Activated naive CD8-positive, alpha-beta T cell (primary cell): ENCODE measurements at regions not wholly inside any gene's neighbourhood (a gene's known extent, or its start where the extent isn't known, plus 50 kb on each side); places are given as distances from the start of the nearest gene placed in this dataset.
"Not testable (repeated sequence)": the region's sequence is repeated elsewhere in the genome, so short reads cannot be mapped to it uniquely, and the experiment has no call there.

ENCODE experiments used
- H3K27ac Mint-ChIP-seq: one replicate; pipeline ENCODE4 v1.8.0; 2021; ENCODE audit warnings: mixed read lengths
- H3K27me3 Mint-ChIP-seq: one replicate; pipeline ENCODE4 v1.8.0; 2021; ENCODE audit warnings: mixed read lengths
- H3K36me3 Mint-ChIP-seq: one replicate; pipeline ENCODE4 v1.8.0; 2021; ENCODE audit warnings: mixed read lengths
- H3K4me1 Mint-ChIP-seq: one replicate; pipeline ENCODE4 v1.8.0; 2021; ENCODE audit warnings: low read depth, mixed read lengths
- H3K4me3 Mint-ChIP-seq: one replicate; pipeline ENCODE4 v1.8.0; 2021; ENCODE audit warnings: mild to moderate bottlenecking, mixed read lengths
- H3K9me3 Mint-ChIP-seq: one replicate; pipeline ENCODE4 v1.8.0; 2021; ENCODE audit warnings: low read depth, mixed read lengths

DNA sequence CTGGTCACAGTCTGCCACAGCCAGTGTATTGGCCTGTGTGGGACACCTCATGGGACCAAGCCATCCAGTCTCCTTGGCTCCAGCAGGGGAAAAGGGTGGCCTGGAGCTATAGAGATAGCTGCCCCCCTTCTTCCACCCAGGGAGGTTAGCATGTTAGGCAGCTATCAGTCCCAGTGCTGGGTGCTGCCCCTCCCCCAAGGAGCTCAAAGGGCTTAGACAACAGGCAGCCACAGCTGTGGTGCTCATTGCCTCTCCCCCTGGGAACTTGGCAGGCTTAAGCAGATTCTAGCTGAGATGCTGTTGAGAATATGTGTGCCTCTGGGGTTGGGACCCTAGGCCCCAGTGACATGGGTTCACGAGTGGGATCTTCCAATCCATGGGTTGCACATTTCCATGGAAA lies 226.0 kb upstream of the PTGER4 start:
- H3K27ac Mint-ChIP-seq, result no peak overlapping the region
- H3K4me1 Mint-ChIP-seq, result no peaks in the 10 kb centered on the region
- H3K4me3 Mint-ChIP-seq, result no peak overlapping the region
- H3K36me3 Mint-ChIP-seq, result peaks cover under 1% of the 10 kb centered on the region
- H3K9me3 Mint-ChIP-seq, result peaks cover 3% of the 10 kb centered on the region
- no peaks in the 10 kb centered on the region for H3K27me3 Mint-ChIP-seq

DNA sequence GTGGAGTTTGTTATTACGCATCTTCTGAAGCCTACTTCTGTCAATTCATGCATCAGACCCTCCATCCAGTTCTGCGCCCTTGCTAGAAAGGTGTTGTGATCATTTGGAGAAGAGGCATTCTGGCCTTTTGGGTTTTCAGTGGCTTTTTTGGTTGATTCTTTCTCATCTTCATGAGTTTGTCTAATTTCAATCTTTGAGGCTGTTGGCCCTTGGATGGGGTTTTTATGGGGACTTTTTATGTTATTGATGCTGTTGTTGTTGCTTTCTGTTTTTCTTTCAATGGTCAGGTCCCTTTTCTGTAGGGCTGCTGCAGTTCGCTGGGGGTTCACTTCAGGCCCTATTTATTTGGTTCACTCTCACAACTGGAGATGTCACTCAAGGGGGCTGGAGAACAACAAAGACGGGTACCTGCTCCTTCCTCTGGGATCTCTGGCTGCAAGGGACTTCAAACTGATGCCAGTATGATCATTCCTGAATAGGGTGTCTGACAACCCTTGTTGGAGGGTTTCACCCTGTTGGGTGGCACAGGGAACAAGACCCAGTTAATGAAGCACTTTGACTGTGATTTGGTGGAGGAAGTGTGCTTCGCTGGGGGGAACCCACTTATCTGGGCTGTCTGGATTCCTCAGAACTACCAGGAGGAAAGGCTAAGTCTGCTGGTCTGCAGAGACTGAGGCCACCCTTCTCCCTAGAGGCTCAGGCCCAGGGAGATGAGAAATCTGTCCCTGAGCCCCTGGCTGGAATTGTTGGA lies 226.7 kb upstream of the PTGER4 start:
- Mint-ChIP-seq H3K9me3 (peaks cover 3% of the 10 kb centered on the region), H3K4me3 (no peak overlapping the region), H3K27ac (no peak overlapping the region), H3K36me3 (no peaks in the 10 kb centered on the region), H3K27me3 (no peaks in the 10 kb centered on the region), H3K4me1 (no peaks in the 10 kb centered on the region)

DNA sequence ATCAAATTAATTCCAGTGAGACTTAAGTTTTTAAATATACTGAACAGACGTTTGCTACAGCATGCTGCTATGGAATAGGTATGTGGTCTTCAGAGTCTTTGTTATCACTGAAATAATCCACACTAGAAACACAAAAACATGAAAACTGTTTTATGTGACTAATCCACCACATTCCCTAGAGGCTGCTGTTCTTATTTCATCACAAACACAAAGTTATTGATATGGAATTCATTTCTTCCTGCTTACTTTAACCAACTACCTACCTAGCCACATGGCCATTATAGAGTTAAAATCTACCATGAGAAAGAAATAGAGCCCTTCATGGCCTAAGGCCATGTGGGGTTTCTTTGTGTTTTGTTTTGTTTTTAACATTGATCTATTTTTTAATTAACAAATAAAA lies 232.3 kb upstream of the PTGER4 start:
- H3K4me3 Mint-ChIP-seq, result no peak overlapping the region
- peaks cover 5% of the 10 kb centered on the region for H3K36me3 Mint-ChIP-seq
- H3K27me3 Mint-ChIP-seq, result no peaks in the 10 kb centered on the region
- H3K4me1 Mint-ChIP-seq, result peaks cover 13% of the 10 kb centered on the region
- H3K27ac Mint-ChIP-seq, result no peak overlapping the region
- peaks cover 6% of the 10 kb centered on the region for H3K9me3 Mint-ChIP-seq

DNA sequence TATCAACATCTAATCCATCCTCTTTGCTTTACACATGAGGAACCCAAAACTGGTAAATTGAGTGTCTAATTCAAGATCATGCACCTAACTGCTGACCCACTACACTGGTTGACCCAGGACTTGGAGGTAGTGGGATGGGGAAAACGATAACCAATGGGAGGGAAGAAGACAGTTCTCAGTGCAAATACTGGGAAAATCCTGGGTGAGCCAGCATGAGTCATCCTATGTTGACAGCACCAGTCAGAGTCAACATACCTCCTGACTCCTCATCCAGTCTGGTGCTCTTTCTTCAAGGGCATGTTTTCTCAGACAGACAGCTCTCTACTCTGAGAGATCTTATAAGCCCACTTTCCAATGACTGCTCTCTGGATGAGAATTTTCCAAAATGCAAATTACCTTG lies 232.8 kb upstream of the PTGER4 start:
- H3K27me3 Mint-ChIP-seq, result no peaks in the 10 kb centered on the region
- H3K4me1 Mint-ChIP-seq, result peaks cover 18% of the 10 kb centered on the region
- peaks cover 6% of the 10 kb centered on the region for H3K9me3 Mint-ChIP-seq
- no peak overlapping the region for H3K4me3 Mint-ChIP-seq
- peaks cover 5% of the 10 kb centered on the region for H3K36me3 Mint-ChIP-seq
- H3K27ac Mint-ChIP-seq, result no peak overlapping the region

GRCh38 chr5:40442346-40442745 lies 237.4 kb upstream of the PTGER4 start:
- H3K27ac Mint-ChIP-seq, result peak overlapping the region; percentile 91
- H3K27me3 Mint-ChIP-seq, result no peaks in the 10 kb centered on the region
- peaks cover 49% of the 10 kb centered on the region for H3K4me1 Mint-ChIP-seq
- peaks cover 6% of the 10 kb centered on the region for H3K9me3 Mint-ChIP-seq
- peak overlapping the region; percentile 46 for H3K4me3 Mint-ChIP-seq
- peaks cover 5% of the 10 kb centered on the region for H3K36me3 Mint-ChIP-seq

DNA sequence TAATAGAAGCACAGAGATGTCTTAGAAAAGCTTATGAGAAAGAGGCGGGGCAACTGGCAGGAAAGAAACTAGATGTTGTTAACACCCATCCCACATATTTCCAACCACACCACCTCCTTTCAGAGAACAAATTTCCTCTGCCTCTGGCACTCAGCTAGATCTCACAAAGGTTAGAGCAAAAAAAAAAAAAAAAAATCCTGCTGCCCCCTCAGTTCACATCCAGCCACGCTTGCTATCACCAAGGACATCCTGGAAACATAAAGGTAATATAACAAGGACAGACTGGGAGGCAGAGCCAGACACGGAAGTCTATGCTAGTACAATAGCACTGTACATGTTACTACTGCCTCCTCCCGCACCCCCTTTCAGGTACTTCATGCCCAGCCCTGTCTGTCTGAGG lies 238.0 kb upstream of the PTGER4 start:
- H3K27me3 Mint-ChIP-seq, result no peaks in the 10 kb centered on the region
- H3K36me3 Mint-ChIP-seq, result peaks cover 5% of the 10 kb centered on the region
- H3K27ac Mint-ChIP-seq, result peak overlapping the region; percentile 91
- peaks cover 52% of the 10 kb centered on the region for H3K4me1 Mint-ChIP-seq
- peaks cover 6% of the 10 kb centered on the region for H3K9me3 Mint-ChIP-seq
- H3K4me3 Mint-ChIP-seq, result peak overlapping the region; percentile 74

GRCh38 chr5:40440746-40441145 lies 239.0 kb upstream of the PTGER4 start:
- peaks cover 6% of the 10 kb centered on the region for H3K9me3 Mint-ChIP-seq
- peak overlapping the region; percentile 74 for H3K4me3 Mint-ChIP-seq
- no peaks in the 10 kb centered on the region for H3K27me3 Mint-ChIP-seq
- peaks cover 60% of the 10 kb centered on the region for H3K4me1 Mint-ChIP-seq
- H3K27ac Mint-ChIP-seq, result peak overlapping the region; percentile 91
- peaks cover 5% of the 10 kb centered on the region for H3K36me3 Mint-ChIP-seq

DNA sequence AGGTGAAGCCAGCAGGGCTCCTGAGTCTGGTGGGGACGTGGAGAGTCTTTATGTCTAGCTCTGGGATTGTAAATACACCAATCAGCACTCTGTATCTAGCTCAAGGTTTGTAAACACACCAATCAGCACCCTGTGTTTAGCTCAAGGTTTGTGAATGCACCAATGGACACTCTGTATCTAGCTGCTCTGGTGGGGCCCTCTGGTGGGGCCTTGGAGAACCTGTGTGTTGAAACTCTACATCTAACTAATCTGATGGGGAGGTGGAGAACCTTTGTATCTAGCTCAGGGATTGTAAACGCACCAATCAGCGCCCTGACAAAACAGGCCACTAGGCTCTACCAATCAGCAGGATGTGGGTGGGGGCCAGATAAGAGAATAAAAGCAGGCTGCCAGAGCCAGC lies 240.6 kb upstream of the PTGER4 start:
- H3K9me3 Mint-ChIP-seq, H3K27me3 Mint-ChIP-seq, H3K36me3 Mint-ChIP-seq, H3K4me3 Mint-ChIP-seq: not testable (repeated sequence)
- H3K27ac Mint-ChIP-seq, result peak overlapping the region; percentile 51
- peaks cover 69% of the 10 kb centered on the region for H3K4me1 Mint-ChIP-seq

DNA sequence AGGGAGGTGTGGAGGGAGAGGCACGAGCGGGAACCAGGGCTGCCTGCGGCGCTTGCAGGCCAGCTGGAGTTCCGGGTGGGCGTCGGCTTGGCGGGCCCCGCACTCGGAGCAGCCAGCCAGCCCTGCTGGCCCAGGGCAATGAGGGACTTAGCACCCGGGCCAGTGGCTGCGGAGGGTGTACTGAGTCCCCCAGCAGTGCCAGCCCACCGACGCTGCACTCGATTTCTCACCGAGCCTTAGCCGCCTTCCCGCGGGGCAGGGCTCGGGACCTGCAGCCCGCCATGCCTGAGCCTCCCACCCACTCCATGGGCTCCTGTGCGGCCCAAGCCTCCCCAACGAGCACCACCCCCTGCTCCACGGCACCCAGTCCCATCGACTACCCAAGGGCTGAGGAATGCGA lies 241.1 kb upstream of the PTGER4 start:
- H3K4me1 Mint-ChIP-seq, result peaks cover 74% of the 10 kb centered on the region
- not testable (repeated sequence) for H3K4me3 Mint-ChIP-seq, H3K36me3 Mint-ChIP-seq, H3K27ac Mint-ChIP-seq, H3K27me3 Mint-ChIP-seq, H3K9me3 Mint-ChIP-seq

DNA sequence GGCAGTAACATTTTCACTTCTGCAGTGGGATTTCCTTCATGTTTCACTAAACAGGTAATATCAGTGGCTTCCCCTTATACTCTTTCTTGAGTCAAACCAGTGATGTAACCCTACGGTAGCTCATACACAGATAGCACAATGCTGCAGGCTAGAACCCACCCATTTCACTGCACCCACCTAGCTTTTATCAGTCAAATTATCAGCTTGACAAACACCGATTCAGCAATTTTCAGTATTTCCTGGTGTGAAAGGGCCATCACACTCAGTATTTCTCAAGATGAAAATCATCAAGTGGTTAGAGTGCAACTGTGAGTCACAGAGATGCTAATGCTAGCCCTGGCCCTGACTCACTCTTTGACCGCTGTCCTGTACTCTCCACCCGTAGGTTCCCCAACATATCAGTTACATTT lies 242.3 kb upstream of the PTGER4 start:
- no peaks in the 10 kb centered on the region for H3K27me3 Mint-ChIP-seq

DNA sequence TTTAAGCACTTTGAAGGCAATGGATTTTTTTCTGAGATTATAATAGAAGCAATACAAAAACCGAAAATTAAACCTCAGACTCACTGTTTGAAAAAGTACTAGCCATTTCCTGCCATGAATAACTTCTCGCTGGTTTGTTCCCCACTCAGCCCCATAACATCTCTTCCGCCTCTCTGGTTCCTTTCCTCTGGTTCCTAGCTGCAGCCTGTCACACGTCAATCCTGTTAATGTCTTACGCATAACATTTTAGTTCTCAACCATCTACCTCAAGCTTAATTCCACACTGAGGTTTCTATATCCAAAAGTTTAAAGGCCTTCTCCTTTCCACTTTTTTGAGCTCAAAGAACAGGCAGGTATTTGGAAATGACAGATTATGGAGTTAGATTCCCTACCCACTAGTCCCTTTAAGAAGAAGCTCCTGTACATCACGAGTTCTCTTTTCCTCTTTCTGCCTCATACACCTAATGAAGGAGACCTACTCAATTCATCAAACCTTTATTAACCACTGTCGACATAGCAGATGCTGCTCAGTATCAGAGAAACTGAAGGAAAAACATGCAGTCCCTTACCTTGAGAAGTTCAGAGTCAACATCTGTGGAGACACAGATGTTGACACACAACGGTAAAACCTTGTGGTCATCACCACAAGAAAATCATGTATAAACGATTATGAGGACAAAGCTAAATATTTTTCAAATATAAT lies 243.0 kb upstream of the PTGER4 start:
- Mint-ChIP-seq H3K27me3 (no peaks in the 10 kb centered on the region), H3K9me3 (no peaks in the 10 kb centered on the region), H3K4me3 (peak overlapping the region; percentile 73), H3K4me1 (peaks cover 65% of the 10 kb centered on the region), H3K36me3 (no peaks in the 10 kb centered on the region), H3K27ac (peak overlapping the region; percentile 92)

More for the DNA sequence above, 242.3 kb upstream of the PTGER4 start:
- H3K36me3 Mint-ChIP-seq, result no peaks in the 10 kb centered on the region
- peak overlapping the region; percentile 0 for H3K4me3 Mint-ChIP-seq
- H3K9me3 Mint-ChIP-seq, result no peaks in the 10 kb centered on the region
- H3K4me1 Mint-ChIP-seq, result peaks cover 73% of the 10 kb centered on the region
- H3K27ac Mint-ChIP-seq, result peak overlapping the region; percentile 92

DNA sequence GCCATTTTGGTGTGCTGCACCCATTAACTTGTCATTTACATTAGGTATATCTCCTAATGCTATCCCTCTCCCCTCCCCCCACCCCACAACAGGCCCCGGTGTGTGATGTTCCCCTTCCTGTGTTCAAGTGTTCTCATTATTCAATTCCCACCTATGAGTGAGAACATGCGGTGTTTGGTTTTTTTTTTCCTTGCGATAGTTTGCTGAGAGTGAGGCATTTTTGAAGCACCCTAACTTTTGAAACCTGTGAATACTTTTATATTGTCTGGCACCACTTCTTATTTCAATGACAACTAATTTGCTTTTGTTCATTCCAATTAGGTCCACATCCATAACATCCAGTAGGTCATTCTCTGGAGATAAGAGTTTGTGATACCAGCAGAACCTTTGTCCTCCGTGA lies 244.0 kb upstream of the PTGER4 start:
- H3K27me3 Mint-ChIP-seq, H3K9me3 Mint-ChIP-seq, H3K36me3 Mint-ChIP-seq: not testable (repeated sequence)
- Mint-ChIP-seq H3K27ac (peak overlapping the region; percentile 84), H3K4me1 (peaks cover 56% of the 10 kb centered on the region), H3K4me3 (peak overlapping the region; percentile 58)

GRCh38 chr5:40432836-40433235 lies 246.9 kb upstream of the PTGER4 start:
- Mint-ChIP-seq H3K4me3 (no peak overlapping the region), H3K4me1 (peaks cover 59% of the 10 kb centered on the region), H3K36me3 (no peaks in the 10 kb centered on the region), H3K27ac (no peak overlapping the region), H3K9me3 (no peaks in the 10 kb centered on the region), H3K27me3 (no peaks in the 10 kb centered on the region)

DNA sequence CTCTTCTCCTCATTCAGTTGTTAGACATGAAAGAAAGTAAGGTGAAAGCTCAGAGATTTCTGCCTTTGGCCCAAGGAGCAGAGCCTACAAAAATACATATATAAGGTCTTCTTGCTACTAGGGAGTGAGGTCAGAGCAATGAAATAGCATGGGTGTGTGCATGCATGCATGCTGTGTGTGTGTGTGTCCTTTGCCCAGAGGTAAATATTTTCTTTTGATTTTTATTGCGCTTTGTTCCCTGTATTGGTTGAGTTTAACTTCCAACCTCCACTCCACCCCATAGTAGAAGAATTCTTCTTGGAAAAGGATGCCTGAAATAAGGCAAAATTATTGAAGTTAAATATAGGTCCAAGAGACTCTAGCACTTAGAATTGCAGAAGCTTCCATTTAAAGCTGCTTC lies 248.0 kb upstream of the PTGER4 start:
- no peaks in the 10 kb centered on the region for H3K9me3 Mint-ChIP-seq
- H3K4me3 Mint-ChIP-seq, result no peak overlapping the region
- peaks cover 48% of the 10 kb centered on the region for H3K4me1 Mint-ChIP-seq
- H3K36me3 Mint-ChIP-seq, result no peaks in the 10 kb centered on the region
- no peak overlapping the region for H3K27ac Mint-ChIP-seq
- no peaks in the 10 kb centered on the region for H3K27me3 Mint-ChIP-seq

- no peaks in the 10 kb centered on the region for H3K9me3 Mint-ChIP-seq
- no peak overlapping the region for H3K27ac Mint-ChIP-seq
- H3K36me3 Mint-ChIP-seq, result no peaks in the 10 kb centered on the region
- H3K27me3 Mint-ChIP-seq, result no peaks in the 10 kb centered on the region
- H3K4me1 Mint-ChIP-seq, result peaks cover 34% of the 10 kb centered on the region
- H3K4me3 Mint-ChIP-seq, result no peak overlapping the region
Observed at GRCh38 chr5:40430101-40430710, 249.5 kb upstream of the PTGER4 start.
